ENCODE measurements at regions not wholly inside any gene's neighbourhood (a gene's known extent, or its start where the extent isn't known, plus 50 kb on each side); places are given as distances from the start of the nearest gene placed in this dataset.

- DNase-seq (ENCODE audit: low spot score) (no peak), ATAC-seq (ENCODE audit: low FRiP score) (no peak)
- no peak for TF ChIP-seq CTCF (IDR thresholded peaks at IDR 0.05)
Measured at GRCh38 chr1:65062339-65062738, 85.7 kb upstream of the AK4 start.

- DNase-seq (ENCODE audit: low spot score) (no peak), ATAC-seq (ENCODE audit: low FRiP score) (no peak)
- TF ChIP-seq CTCF (IDR thresholded peaks at IDR 0.05): no peak
Measured at GRCh38 chr1:65063025-65063424, 85.0 kb upstream of the AK4 start.

DNA sequence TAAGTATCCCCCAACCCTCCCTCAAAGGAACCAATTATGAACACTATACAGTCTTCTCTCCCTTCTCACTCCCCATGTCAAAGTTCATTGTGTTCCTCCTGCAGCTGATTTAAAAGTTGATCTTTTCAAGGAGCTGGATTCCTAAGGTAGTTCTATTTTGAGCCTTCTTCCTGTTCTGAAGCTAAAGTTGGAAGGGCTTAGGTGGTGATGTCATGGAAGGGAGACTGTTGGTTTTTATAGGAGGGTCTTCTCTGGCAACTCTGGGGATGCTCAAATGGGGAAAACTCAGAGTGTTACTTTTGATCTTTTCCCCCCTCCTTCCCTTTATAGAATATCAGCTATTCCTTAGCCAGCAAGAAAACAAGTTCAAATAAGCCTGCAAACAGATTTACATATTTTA is 83.0 kb upstream of the AK4 start:
- no peak for ATAC-seq (ENCODE audit: low FRiP score)
- no peak for DNase-seq (ENCODE audit: low spot score)
- no peak for TF ChIP-seq CTCF (IDR thresholded peaks at IDR 0.05)

DNA sequence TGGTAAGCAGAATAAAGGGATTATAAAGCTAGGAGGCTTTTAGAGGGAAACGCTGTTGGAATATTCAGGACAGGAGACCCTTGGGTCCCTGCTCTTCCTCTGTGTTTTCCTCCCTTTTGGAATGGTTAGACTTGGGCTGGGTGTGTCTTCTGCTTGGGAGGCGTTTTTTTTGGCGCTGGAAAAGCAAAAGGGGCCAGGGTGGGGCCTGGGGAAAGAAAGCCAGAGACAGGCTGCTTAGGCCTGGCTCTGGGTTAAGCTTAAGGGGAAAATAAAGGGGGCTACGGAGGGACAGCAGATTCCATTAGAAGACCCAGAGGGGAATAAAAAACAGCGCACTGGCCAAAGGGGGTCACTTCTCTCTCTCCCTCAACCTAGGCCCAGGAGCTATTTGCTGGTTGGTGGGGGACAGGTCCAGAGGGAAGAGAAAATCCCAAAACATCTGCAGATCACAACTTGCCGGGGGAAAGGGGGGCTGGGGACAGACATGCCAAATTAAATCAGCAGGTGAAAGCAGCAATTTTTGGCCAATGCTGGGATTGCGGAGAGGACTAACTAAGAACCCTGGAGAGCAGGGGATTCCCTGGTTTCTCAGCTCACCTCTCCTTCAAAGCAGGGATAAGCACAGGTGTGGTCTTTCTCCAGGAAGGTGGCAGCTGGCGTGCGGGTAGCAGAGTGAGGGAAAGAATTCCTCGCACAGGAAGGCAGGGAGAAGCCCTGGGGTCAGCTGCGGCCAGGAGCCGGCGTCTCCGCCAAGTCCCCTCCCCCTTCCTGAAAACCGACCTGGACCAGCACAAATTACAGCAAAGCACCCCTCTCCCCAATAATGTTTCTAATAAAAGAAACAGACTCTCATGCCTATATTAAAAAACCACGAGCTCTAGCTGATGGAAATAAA is 82.2 kb upstream of the AK4 start:
- no peak for ATAC-seq (ENCODE audit: low FRiP score)
- no peak for TF ChIP-seq CTCF (IDR thresholded peaks at IDR 0.05)

DNA sequence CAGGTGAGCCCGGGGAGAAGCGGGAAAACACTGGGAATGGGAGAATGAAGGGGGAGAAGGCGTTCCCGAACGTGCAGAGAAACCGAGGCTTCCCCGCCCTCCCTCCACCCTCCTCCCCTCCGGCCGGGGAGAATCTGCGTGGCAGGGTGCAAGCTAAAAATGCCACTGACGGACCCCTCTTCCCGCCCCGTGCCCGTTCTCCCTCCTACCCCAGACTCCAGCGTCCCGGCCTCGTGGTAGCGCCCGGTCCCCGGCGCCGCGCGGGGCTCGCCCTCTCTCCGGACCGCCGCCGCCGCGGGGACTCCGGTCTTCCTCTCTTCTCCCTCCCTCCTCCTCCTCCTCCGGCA is 81.6 kb upstream of the AK4 start:
- TF ChIP-seq CTCF (IDR thresholded peaks at IDR 0.05): no peak
- ATAC-seq (ENCODE audit: low FRiP score) (peak; percentile 21), DNase-seq (ENCODE audit: low spot score) (no peak)

More for the DNA sequence above, 82.2 kb upstream of the AK4 start:
- DNase-seq (ENCODE audit: low spot score): no peak

DNA sequence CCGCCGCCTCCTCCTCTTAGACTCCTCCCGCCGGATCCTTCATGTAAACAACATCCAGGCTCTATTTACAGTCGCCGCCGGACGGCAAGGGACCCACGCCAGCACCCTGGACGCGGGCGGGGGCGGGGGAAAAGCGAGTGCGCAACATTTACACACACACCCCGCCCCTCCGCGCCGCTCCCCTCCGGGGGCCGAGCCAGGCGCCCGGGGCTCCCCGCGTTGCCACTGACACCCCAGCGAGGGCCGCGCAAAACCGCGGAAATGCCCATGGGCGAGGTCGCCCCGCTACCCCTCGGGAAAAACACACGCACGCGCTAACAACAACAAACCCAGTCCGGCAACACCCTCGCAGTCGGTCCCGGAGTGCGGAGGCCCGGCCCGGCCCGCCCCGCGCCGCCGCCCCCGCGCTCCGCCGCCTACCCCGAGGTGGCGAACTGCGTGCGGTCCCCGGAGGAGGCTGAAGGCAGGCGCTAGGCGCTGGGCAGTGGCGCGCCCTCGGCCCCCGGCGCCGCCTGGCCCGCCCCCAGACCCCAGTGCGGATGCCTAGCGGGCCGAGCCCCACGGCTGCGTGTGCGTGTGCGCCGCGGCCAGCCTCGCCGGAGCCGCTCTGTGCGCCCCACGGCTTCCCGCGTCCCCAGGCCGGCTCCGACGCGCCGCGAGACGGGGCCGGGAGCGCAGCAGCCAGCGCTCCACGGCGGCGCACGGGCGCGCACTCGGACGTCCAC is 81.1 kb upstream of the AK4 start:
- no peak for TF ChIP-seq CTCF (IDR thresholded peaks at IDR 0.05)
- ATAC-seq (ENCODE audit: low FRiP score): peak; percentile 82
- peak; percentile 81 for DNase-seq (ENCODE audit: low spot score)
